A549 (cell line): ENCODE measurements at regions not wholly inside any gene's neighbourhood (a gene's known extent, or its start where the extent isn't known, plus 50 kb on each side); places are given as distances from the start of the nearest gene placed in this dataset.

Experiments
- ATAC-seq, 2 experiments: fragments of 200-7000 bp in 1 of 2; fragments of >200 bp in 1 of 2; cut with Nextera tagmentation in 1 of 2; cut with Tn5 transposase in 1 of 2; 3 replicates each; pipeline versions ENCODE4 v1.8.0 to v1.9.1; 2018 to 2020; ENCODE audit warnings: mild to moderate bottlenecking in 1 of 2, moderate library complexity in 1 of 2
- CTCF ChIA-PET: fragments of 300-600 bp; sonication (Branson Sonifier 250); formaldehyde crosslinking; extraction: SDS; loops from one replicate; lab custom pipeline; 2021; ENCODE audit warnings: antibody characterized with exemption, inconsistent platforms; lab: Yijun Ruan, JAX
- POLR2A ChIA-PET: fragments of 350-600 bp; formaldehyde crosslinking; extraction: SDS; loops from one replicate; lab custom pipeline; 2021; ENCODE audit warnings: antibody characterized with exemption, inconsistent platforms; lab: Yijun Ruan, JAX
- DNase-seq, 2 experiments: peaks; one replicate each; pipeline versions ENCODE4 v3.0.0 to v3.0.0-alpha.2; 2011 to 2016; ENCODE audit warnings: low read depth in 1 of 2, low spot score in 1 of 2
- FAIRE-seq: peaks from 2 replicates; lab custom pipeline; 2011; peaks lifted over from hg19 to GRCh38; lab: Jason Lieb, UNC
- H3K27ac ChIP-seq, 2 experiments: fragments of >200 bp; sonication (Bioruptor Twin); formaldehyde crosslinking; 3 replicates each; pipeline ENCODE4 v1.5.1; 2016 to 2017
- H3K4me1 ChIP-seq: fragments of >200 bp; sonication (Bioruptor Twin); formaldehyde crosslinking; 3 replicates; pipeline ENCODE4 v1.6.1; 2016
- H3K4me2 ChIP-seq: fragments of >200 bp; sonication (Bioruptor Twin); formaldehyde crosslinking; 3 replicates; pipeline ENCODE4 v1.6.1; 2016
- H3K4me3 ChIP-seq: fragments of >200 bp; sonication (Bioruptor Twin); formaldehyde crosslinking; 3 replicates; pipeline ENCODE4 v1.5.1; 2016
- H3K9me3 ChIP-seq: fragments of >200 bp; sonication (Bioruptor Twin); formaldehyde crosslinking; 3 replicates; pipeline ENCODE4 v1.6.1; 2016
- BHLHE40 ChIP-seq: IDR thresholded peaks from 2 replicates; pipeline ENCODE4 v1.6.1; 2012; ENCODE audit warnings: low read depth, low read length, inconsistent platforms
- CBX2 ChIP-seq: fragments of 200-600 bp; sonication (generic); IDR thresholded peaks from 2 replicates; pipeline ENCODE4 v1.6.1; 2016; ENCODE audit warnings: low read depth, mild to moderate bottlenecking, borderline replicate concordance
- CEBPB ChIP-seq, 2 experiments: fragments of >200 bp in 1 of 2; sonication (Bioruptor Twin) in 1 of 2; formaldehyde crosslinking in 1 of 2; IDR thresholded peaks; 2 replicates each; pipeline ENCODE4 v1.6.1; 2012 to 2016
- EP300 ChIP-seq, 2 experiments: fragments of >200 bp; sonication (Bioruptor Twin); formaldehyde crosslinking; IDR thresholded peaks; 2 replicates in 1 of 2; 3 replicates in 1 of 2; pipeline ENCODE4 v1.6.1; 2016 to 2017
- FOSB ChIP-seq: fragments of 250-450 bp; sonication (Bioruptor Pico); IDR thresholded peaks from 2 replicates; pipeline ENCODE4 v1.5.0; 2020; ENCODE audit warnings: mild to moderate bottlenecking, moderate library complexity
- FOXS1 ChIP-seq: fragments of 250-450 bp; sonication (Bioruptor Pico); IDR thresholded peaks from 2 replicates; pipeline ENCODE4 v1.5.0; 2020; ENCODE audit warnings: mild to moderate bottlenecking, moderate library complexity
- HOXA7 ChIP-seq: fragments of 250-450 bp; sonication (Bioruptor Pico); IDR thresholded peaks from 2 replicates; pipeline ENCODE4 v1.5.0; 2020; ENCODE audit warnings: mild to moderate bottlenecking, moderate library complexity
- HOXB13 ChIP-seq: fragments of 250-450 bp; sonication (Bioruptor Pico); IDR thresholded peaks from 2 replicates; pipeline ENCODE4 v1.5.0; 2020; ENCODE audit warnings: low read depth, mild to moderate bottlenecking, moderate library complexity
- JUN ChIP-seq, 2 experiments: fragments of >200 bp; sonication (Bioruptor Twin); formaldehyde crosslinking; IDR thresholded peaks; 2 replicates in 1 of 2; 3 replicates in 1 of 2; pipeline ENCODE4 v1.6.1; 2016 to 2017
- JUNB ChIP-seq: fragments of >200 bp; sonication (Bioruptor Twin); formaldehyde crosslinking; IDR thresholded peaks from 2 replicates; pipeline ENCODE4 v1.6.1; 2016
- KDM5A ChIP-seq: fragments of 200-600 bp; sonication (generic); IDR thresholded peaks from 2 replicates; pipeline ENCODE4 v1.6.1; 2016; ENCODE audit warnings: antibody characterized with exemption, mild to moderate bottlenecking
- MAFK ChIP-seq: fragments of 450-650 bp; IDR thresholded peaks from 2 replicates; pipeline ENCODE4 v1.6.1; 2014; ENCODE audit not compliant: partially characterized antibody
- PHF8 ChIP-seq: fragments of 200-600 bp; sonication (generic); IDR thresholded peaks from 2 replicates; pipeline ENCODE4 v1.6.1; 2016; ENCODE audit warnings: low read depth, mild to moderate bottlenecking, antibody characterized with exemption, moderate library complexity, borderline replicate concordance
- RAD21 ChIP-seq, 2 experiments: fragments of >200 bp in 1 of 2; sonication (Bioruptor Twin) in 1 of 2; formaldehyde crosslinking in 1 of 2; IDR thresholded peaks in 1 of 2; conservative IDR thresholded peaks in 1 of 2; 2 replicates in 1 of 2; 3 replicates in 1 of 2; pipeline ENCODE4 v1.6.1; 2012 to 2018; ENCODE audit warnings: inconsistent platforms in 1 of 2
- RNF2 ChIP-seq: fragments of 200-600 bp; sonication (generic); IDR thresholded peaks from 2 replicates; pipeline ENCODE4 v1.6.1; 2016; ENCODE audit warnings: low read depth, mild to moderate bottlenecking, antibody characterized with exemption, moderate library complexity, borderline replicate concordance
- SREBF2 ChIP-seq: fragments of 450-650 bp; IDR thresholded peaks from 2 replicates; pipeline ENCODE4 v1.6.1; 2014; ENCODE audit warnings: mild to moderate bottlenecking, moderate library complexity
- TFCP2L1 ChIP-seq: fragments of 250-450 bp; sonication (Bioruptor Pico); IDR thresholded peaks from 2 replicates; pipeline ENCODE4 v1.5.0; 2021; ENCODE audit warnings: mild to moderate bottlenecking
- ZFP36 ChIP-seq: fragments of 450-650 bp; IDR thresholded peaks from 2 replicates; pipeline ENCODE4 v1.6.1; 2014; ENCODE audit warnings: borderline replicate concordance; ENCODE audit not compliant: partially characterized antibody
- ZSCAN20 ChIP-seq: fragments of 250-450 bp; sonication (Bioruptor Pico); IDR thresholded peaks from 2 replicates; pipeline ENCODE4 v1.8.0; 2022; ENCODE audit warnings: mild to moderate bottlenecking, moderate library complexity
- WGBS: methylation state at CpG from one replicate; pipeline ENCODE4 v1.1.6; 2017; ENCODE audit errors: missing lambda C conversion rate; 5-methylcytosine and 5-hydroxymethylcytosine counted together
- TF ChIP-seq, protein P1 (sequence below): IDR thresholded peaks from 2 replicates; pipeline ENCODE4 v1.6.1; 2012
- TF ChIP-seq, protein P2 (sequence below): fragments of 450-650 bp; IDR thresholded peaks from 2 replicates; pipeline ENCODE4 v1.6.1; 2014; ENCODE audit warnings: antibody characterized with exemption
- TF ChIP-seq, protein P3 (sequence below): fragments of >200 bp; sonication (Bioruptor Twin); formaldehyde crosslinking; IDR thresholded peaks from 3 replicates; pipeline ENCODE4 v1.6.1; 2016
- TF ChIP-seq, protein P4 (sequence below): IDR thresholded peaks from 2 replicates; pipeline ENCODE4 v1.6.1; 2012; ENCODE audit warnings: low read depth, borderline replicate concordance

DNA sequence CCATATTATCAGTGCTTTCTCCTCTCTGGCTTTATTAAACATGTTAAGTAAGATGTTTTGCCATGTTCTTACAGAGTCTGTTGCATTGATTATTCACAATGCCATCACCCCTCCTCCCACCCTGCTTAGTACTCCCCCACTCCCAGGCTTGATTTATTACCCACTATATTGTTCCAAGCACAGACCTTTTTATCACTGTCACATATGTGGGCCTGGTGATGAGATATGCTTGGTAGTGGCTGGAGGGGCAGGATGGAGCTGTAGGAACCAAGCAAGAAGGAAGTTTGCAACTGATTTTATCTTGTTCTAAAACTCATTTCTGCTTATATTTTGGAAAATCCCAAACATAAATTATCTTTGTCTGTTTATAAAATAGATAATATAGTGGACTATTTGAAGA is 748.2 kb upstream of the CELF4 start:
- no peak for FAIRE-seq
- no peak overlapping the region for H3K4me3 ChIP-seq

DNA sequence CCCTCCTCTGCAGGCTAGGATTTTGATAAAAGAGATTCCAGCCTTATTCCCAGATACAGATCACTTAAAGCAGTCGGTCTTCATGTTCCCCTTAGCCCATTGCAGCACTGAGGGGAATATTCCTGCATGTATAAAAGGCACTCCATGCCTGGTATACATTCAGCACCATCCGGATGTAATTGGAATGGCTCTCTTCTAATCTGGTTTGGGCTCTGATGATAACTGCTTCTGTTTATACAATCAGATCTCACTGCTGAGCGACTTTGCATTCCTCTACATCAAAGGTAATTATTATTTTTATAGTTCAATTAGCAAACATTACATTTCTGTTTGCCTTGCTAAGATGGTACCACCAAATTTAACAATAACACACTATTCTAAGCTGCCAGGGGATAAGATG is 746.9 kb upstream of the CELF4 start:
- ChIA-PET POLR2A (no interaction called here), CTCF (no interaction called here)
- Histone ChIP-seq H3K9me3 (no peaks in the 10 kb centered on the region), H3K27ac (no peak overlapping the region), H3K4me1 (no peaks in the 10 kb centered on the region), H3K4me3 (no peak overlapping the region), H3K4me2 (no peak overlapping the region)
- no peak for DNase-seq
- FAIRE-seq: no peak
- no peak for ATAC-seq
- TF ChIP-seq ZSCAN20 (CRISPR knock-in tag): no peak
- no peak for TF ChIP-seq PHF8
- no peak for TF ChIP-seq TFCP2L1 (CRISPR knock-in tag)
- TF ChIP-seq, protein P1, sequence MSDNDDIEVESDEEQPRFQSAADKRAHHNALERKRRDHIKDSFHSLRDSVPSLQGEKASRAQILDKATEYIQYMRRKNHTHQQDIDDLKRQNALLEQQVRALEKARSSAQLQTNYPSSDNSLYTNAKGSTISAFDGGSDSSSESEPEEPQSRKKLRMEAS: no peak
- no peak for TF ChIP-seq JUN (IDR thresholded peaks at IDR 0.05)
- TF ChIP-seq MAFK: no peak
- 7% methylated on average over 3 of the region's 3 CpGs for WGBS

More for the DNA sequence above, 748.2 kb upstream of the CELF4 start:
- Histone ChIP-seq H3K4me2 (no peak overlapping the region), H3K9me3 (no peaks in the 10 kb centered on the region), H3K27ac (no peak overlapping the region), H3K4me1 (no peaks in the 10 kb centered on the region)
- ChIA-PET POLR2A (no interaction called here), CTCF (no interaction called here)
- DNase-seq (no peak), ATAC-seq (no peak)
- TF ChIP-seq, protein P2, sequence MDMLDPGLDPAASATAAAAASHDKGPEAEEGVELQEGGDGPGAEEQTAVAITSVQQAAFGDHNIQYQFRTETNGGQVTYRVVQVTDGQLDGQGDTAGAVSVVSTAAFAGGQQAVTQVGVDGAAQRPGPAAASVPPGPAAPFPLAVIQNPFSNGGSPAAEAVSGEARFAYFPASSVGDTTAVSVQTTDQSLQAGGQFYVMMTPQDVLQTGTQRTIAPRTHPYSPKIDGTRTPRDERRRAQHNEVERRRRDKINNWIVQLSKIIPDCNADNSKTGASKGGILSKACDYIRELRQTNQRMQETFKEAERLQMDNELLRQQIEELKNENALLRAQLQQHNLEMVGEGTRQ: no peak
- no peak for TF ChIP-seq SREBF2
- TF ChIP-seq, protein P3, sequence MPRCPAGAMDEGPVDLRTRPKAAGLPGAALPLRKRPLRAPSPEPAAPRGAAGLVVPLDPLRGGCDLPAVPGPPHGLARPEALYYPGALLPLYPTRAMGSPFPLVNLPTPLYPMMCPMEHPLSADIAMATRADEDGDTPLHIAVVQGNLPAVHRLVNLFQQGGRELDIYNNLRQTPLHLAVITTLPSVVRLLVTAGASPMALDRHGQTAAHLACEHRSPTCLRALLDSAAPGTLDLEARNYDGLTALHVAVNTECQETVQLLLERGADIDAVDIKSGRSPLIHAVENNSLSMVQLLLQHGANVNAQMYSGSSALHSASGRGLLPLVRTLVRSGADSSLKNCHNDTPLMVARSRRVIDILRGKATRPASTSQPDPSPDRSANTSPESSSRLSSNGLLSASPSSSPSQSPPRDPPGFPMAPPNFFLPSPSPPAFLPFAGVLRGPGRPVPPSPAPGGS: no peak
- TF ChIP-seq CEBPB (IDR thresholded peaks at IDR 0.05): no peak

DNA sequence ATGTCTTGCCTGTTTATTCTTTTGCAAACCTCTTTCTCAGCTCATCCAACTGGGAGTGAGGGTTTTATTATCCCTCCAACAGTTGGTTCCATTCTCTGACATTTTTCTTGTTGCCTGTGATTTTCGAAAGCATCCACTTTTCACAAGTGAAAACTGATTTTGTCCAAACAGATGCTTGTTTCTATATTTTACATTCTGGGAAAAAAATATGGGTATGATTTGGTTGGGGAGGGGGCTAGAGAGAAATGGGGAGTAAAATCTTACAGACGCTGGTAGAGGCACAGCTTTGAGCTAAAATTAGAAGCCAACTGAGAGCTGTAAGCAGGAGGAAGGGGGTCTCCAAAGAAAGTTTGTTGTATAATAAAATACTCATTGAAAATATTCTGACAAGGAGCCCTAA is 745.3 kb upstream of the CELF4 start:
- no peak for ATAC-seq
- FAIRE-seq: no peak
- no peak overlapping the region for H3K27ac ChIP-seq
- H3K4me2 ChIP-seq: no peak overlapping the region
- 0% methylated on average over 2 of the region's 2 CpGs for WGBS
- H3K4me1 ChIP-seq: no peaks in the 10 kb centered on the region
- TF ChIP-seq RNF2 (no peak), BHLHE40 (no peak), HOXA7 (CRISPR knock-in tag) (no peak), CBX2 (no peak), ZSCAN20 (CRISPR knock-in tag) (no peak), RAD21 (conservative IDR thresholded peaks at IDR 0.05 in 1 of 2, IDR thresholded peaks at IDR 0.05 in 1 of 2) (no peak), FOSB (CRISPR knock-in tag) (no peak), HOXB13 (no peak), JUNB (no peak), EP300 (IDR thresholded peaks at IDR 0.05) (no peak), FOXS1 (no peak), KDM5A (no peak), ZFP36 (no peak)
- TF ChIP-seq, protein P4, sequence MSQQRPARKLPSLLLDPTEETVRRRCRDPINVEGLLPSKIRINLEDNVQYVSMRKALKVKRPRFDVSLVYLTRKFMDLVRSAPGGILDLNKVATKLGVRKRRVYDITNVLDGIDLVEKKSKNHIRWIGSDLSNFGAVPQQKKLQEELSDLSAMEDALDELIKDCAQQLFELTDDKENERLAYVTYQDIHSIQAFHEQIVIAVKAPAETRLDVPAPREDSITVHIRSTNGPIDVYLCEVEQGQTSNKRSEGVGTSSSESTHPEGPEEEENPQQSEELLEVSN: no peak
- TF ChIP-seq, all 56 proteins: peak for 0
- Histone ChIP-seq H3K4me3 (no peak overlapping the region), H3K9me3 (no peaks in the 10 kb centered on the region)
- DNase-seq: no peak
- POLR2A ChIA-PET: no interaction called here
- CTCF ChIA-PET: no interaction called here
